HepG2 (cell line): ENCODE measurements at regions not wholly inside any gene's neighbourhood (a gene's known extent, or its start where the extent isn't known, plus 50 kb on each side); places are given as distances from the start of the nearest gene placed in this dataset.
"Not testable (repeated sequence)": the region's sequence is repeated elsewhere in the genome, so short reads cannot be mapped to it uniquely, and the experiment has no call there.

Experiments used
- CBFB ChIP-seq: sonication (generic); formaldehyde crosslinking; IDR thresholded peaks from 2 replicates; pipeline ENCODE4 v1.4.0; 2020; ENCODE audit warnings: missing genetic modification reagents
- CTCF ChIP-seq: sonication (generic); formaldehyde crosslinking; IDR thresholded peaks from 2 replicates; pipeline ENCODE4 v1.5.0; 2020; ENCODE audit warnings: mild to moderate bottlenecking, missing genetic modification reagents, moderate library complexity
- FOXM1 ChIP-seq: sonication (generic); formaldehyde crosslinking; IDR thresholded peaks from 2 replicates; pipeline ENCODE4 v1.5.0; 2020; ENCODE audit warnings: missing genetic modification reagents
- GABPA ChIP-seq, 2 experiments: IDR thresholded peaks; 2 replicates each; pipeline ENCODE4 v1.6.1; 2011 to 2016; ENCODE audit warnings: low read depth in 2 of 2, low read length in 1 of 2, missing biosample characterization in 1 of 2, missing genetic modification characterization in 1 of 2
- HMGXB4 ChIP-seq, 2 experiments: sonication (generic) in 1 of 2; formaldehyde crosslinking in 1 of 2; IDR thresholded peaks; 2 replicates each; pipeline versions ENCODE4 v1.4.0 to v1.6.1; 2018 to 2020; ENCODE audit warnings: missing genetic modification reagents in 2 of 2, borderline replicate concordance in 1 of 2, low read depth in 1 of 2, mild to moderate bottlenecking in 1 of 2, missing biosample characterization in 1 of 2
- HNRNPL ChIP-seq: fragments of 200-400 bp; formaldehyde crosslinking; IDR thresholded peaks from 2 replicates; pipeline ENCODE4 v1.6.1; 2017; ENCODE audit warnings: mild to moderate bottlenecking, low read depth, low read length
- PHF5A ChIP-seq: IDR thresholded peaks from one replicate; pipeline ENCODE4 v1.6.1; 2018; ENCODE audit warnings: low read depth, missing genetic modification reagents; ENCODE audit not compliant: unreplicated experiment
- POLR2A ChIP-seq, 2 experiments: IDR thresholded peaks; 2 replicates each; pipeline ENCODE4 v1.6.1; 2011; ENCODE audit warnings: low read depth in 2 of 2, low read length in 2 of 2, mild to moderate bottlenecking in 1 of 2, moderate library complexity in 1 of 2; ENCODE audit not compliant: insufficient read depth in 1 of 2
- YY1 ChIP-seq: IDR thresholded peaks from 2 replicates; pipeline ENCODE4 v1.6.1; 2011; ENCODE audit warnings: low read length, low read depth, moderate library complexity, mild to moderate bottlenecking; ENCODE audit not compliant: insufficient read depth, insufficient replicate concordance
- ZBTB20 ChIP-seq: sonication (generic); formaldehyde crosslinking; IDR thresholded peaks from 2 replicates; pipeline ENCODE4 v1.8.1; 2023; ENCODE audit warnings: missing genetic modification reagents, low read depth, mild to moderate bottlenecking, borderline replicate concordance
- ZSCAN31 ChIP-seq: sonication (generic); formaldehyde crosslinking; IDR thresholded peaks from 2 replicates; pipeline ENCODE4 v1.5.0; 2020; ENCODE audit warnings: low read depth, mild to moderate bottlenecking, missing genetic modification reagents
- TF ChIP-seq, protein P1 (sequence below): sonication (generic); formaldehyde crosslinking; IDR thresholded peaks from 2 replicates; pipeline ENCODE4 v1.9.0; 2021; ENCODE audit warnings: missing genetic modification reagents, borderline replicate concordance

GRCh38 chr3:145927736-145928135 lies 233.2 kb downstream of the PLOD2 start:
- not testable (repeated sequence) for TF ChIP-seq POLR2A (IDR thresholded peaks at IDR 0.05; ENCODE audit: insufficient read depth in 1 of 2, low read depth in 2 of 2, low read length in 2 of 2); ZSCAN31 (CRISPR knock-in tag); CTCF (CRISPR knock-in tag); FOXM1; YY1; PHF5A (CRISPR knock-in tag); HNRNPL; HMGXB4 (CRISPR knock-in tag; IDR thresholded peaks at IDR 0.05; ENCODE audit: borderline replicate concordance in 1 of 2, low read depth in 1 of 2); ZBTB20 (CRISPR knock-in tag); GABPA (IDR thresholded peaks at IDR 0.05; ENCODE audit: low read depth, low read length); GABPA (CRISPR knock-in tag; IDR thresholded peaks at IDR 0.05; ENCODE audit: low read depth); CBFB
- TF ChIP-seq, protein P1, sequence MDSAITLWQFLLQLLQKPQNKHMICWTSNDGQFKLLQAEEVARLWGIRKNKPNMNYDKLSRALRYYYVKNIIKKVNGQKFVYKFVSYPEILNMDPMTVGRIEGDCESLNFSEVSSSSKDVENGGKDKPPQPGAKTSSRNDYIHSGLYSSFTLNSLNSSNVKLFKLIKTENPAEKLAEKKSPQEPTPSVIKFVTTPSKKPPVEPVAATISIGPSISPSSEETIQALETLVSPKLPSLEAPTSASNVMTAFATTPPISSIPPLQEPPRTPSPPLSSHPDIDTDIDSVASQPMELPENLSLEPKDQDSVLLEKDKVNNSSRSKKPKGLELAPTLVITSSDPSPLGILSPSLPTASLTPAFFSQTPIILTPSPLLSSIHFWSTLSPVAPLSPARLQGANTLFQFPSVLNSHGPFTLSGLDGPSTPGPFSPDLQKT (CRISPR knock-in tag), result not testable (repeated sequence)
